ENCODE measurements at regions not wholly inside any gene's neighbourhood (a gene's known extent, or its start where the extent isn't known, plus 50 kb on each side); places are given as distances from the start of the nearest gene placed in this dataset.

DNA sequence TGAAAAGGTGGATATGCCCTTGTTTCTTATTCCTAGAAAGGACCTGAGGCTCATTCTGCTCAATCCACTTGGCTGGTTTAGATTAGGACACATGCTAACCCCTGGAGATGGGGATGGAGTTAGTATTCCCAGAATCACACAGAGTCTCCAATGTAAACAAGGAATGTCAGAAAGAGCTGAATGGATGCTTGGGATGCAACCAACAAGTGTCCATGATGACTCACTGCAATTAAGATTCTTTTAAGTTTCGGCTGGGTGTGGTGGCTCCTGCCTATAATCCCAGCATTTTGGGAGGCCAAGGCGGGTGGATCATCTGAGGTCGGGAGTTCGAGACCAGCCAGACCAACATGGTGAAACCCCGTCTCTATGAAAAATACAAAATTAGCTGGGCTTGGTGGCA, 315.5 kb upstream of the AZI2 start (continued):
- no peak for TF ChIP-seq RBBP5 (IDR thresholded peaks at IDR 0.05; ENCODE audit: borderline replicate concordance, low read depth, low read length)
- no peak for TF ChIP-seq CTBP2 (IDR thresholded peaks at IDR 0.05; ENCODE audit: borderline replicate concordance, insufficient read depth, insufficient read length, low read length)
- no peak for TF ChIP-seq FOSL1 (IDR thresholded peaks at IDR 0.05; ENCODE audit: insufficient read depth, low read depth, low read length)
- no peak for TF ChIP-seq CEBPB (IDR thresholded peaks at IDR 0.05; ENCODE audit: low read depth, low read length)

All from H1 (cell line).